Activated CD4-positive, alpha-beta T cell treated with anti-CD3 and anti-CD28 coated beads, Interleukin-2, amount 50 U/mL, for 24 hours (primary cell): ENCODE measurements at regions not wholly inside any gene's neighbourhood (a gene's known extent, or its start where the extent isn't known, plus 50 kb on each side); places are given as distances from the start of the nearest gene placed in this dataset.
"Not testable (repeated sequence)": the region's sequence is repeated elsewhere in the genome, so short reads cannot be mapped to it uniquely, and the experiment has no call there.

Experiments
- DNase-seq, 2 donors: peaks; one replicate each; pipeline ENCODE4 v3.0.0-alpha.2; 2020; ENCODE audit warnings: low read depth in 1 of 2, low spot score in 1 of 2

DNA sequence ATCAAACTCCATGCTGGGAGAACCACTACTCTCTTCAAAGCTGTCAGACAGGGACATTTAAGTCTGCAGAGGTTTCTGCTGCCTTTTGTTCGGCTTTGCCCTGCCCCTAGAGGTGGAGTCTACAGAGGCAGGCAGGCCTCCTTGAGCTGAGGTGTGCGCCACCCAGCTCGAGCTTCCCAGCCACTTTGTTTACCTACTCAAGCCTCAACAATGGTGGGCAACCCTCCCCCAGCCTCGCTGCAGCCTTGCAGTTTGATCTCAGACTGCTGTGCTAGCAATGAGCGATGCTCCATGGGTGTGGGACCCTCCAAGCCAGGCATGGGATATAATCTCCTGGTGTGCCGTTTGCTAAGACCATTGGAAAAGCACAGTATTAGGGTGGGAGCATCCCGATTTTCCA is 185.3 kb downstream of the COX18 start:
- DNase-seq = not testable (repeated sequence)

DNA sequence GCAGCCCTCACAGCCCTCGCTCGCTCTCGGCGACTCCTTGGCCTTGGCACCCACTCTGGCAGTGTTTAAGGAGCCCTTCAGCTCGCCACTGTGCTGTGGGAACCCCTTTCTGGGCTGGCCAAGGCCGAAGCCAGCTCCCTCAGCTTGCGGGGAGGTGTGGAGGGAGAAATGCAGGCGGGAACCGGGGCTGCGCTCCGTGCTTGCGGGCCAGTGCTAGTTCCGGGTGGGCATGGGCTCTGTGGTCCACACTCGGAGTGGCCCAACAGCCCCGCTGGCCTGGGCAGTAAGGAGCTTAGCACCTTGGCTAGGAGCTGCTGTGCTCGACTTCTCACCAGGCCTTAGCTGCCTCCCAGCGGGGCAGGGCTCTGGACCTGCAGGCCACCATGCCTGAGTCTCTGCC is 192.6 kb downstream of the COX18 start:
- DNase-seq = no peak

DNA sequence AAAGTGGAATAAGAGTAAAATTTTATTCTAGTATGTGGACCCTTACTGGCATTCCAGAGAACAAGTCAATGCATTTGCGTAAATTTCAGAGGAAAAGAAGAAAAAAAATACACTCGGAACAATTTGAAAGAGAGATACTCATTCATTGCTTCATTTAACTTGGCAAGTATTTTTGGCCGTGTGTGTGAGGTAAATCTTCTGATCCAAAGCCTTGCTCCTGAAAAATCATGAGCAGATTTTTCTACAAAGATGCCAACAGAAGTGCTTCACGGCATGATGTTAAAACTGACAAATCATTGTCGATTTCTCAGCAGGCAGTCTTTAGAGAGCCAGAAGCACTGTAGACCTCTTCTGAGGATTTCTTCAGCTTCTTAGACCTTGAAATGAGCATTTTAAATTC is 194.0 kb downstream of the COX18 start:
- DNase-seq = no peak

DNA sequence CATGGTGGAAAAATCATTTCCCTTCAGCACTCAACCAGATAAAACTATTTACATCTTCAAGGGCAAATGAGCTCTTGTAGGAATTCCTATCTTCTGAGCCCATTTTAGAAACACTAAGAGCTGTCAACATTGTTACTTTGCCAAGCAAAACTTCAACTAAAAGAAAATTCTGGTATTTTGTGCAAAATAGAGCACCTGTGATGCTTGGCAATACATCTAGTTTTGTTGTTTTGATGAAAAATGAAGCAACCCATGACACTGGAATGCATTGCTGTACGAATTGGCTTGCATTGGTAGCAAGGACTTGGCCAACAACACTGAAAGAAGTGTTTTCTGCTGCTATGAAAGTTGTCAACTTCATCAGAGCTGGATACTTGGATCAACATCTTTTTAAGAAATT is 194.4 kb downstream of the COX18 start:
- no peak for DNase-seq

DNA sequence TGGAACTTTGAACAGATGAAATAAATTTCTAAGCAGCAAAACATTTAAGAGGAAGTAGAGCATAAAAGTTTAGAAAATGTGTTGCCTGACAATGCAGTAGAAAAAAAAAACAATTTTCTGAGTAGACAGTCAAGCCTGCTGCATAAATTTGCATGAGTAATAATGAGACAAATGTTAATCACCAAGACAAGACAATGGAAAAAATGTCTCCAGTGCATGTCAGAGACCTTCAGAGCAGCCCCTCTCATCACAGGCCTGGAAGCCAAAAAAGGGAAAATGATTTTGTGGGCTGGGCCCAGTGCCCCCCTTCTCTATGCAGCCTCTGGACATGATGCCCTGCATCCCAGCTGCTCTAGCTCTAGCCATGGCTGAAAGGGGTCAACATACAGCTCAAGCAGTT is 204.6 kb downstream of the COX18 start:
- no peak for DNase-seq

DNA sequence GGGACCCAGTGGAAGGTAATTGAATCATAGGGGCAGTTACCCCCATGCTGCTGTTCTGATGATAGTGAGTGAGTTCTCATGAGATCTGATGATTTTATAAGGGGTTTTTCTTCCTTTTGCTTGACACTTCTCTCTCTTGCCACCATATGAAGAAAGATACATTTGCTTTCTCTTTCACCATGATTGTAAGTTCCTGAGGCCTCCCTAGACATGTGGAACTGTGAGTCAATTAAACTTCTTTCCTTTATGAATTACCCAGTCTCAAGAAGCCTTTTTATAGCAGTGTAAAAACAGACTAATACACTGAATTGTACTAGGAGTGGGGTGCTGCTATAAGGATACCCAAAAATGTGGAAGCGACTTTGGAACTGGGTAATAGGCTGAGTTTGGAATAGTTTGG is 205.2 kb downstream of the COX18 start:
- DNase-seq = not testable (repeated sequence)

DNA sequence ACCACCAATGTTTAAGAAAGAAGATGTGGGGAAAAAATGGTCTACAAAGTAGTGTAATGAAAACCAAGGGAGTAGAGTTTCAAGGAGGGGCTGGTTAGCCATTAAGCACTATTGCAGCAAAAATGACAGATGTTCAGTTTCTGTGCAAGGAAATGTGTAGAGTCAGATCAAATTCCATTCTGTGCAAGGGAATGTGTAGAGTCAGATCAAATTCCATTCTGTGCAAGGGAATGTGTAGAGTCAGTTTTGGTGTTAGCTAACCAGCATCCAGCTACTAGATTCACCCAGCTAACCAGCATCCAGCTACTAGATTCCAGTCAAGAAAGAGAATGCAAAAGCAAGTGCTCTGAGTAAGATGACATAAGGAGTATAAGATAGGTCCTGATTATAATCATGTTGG is 208.8 kb downstream of the COX18 start:
- DNase-seq = no peak

DNA sequence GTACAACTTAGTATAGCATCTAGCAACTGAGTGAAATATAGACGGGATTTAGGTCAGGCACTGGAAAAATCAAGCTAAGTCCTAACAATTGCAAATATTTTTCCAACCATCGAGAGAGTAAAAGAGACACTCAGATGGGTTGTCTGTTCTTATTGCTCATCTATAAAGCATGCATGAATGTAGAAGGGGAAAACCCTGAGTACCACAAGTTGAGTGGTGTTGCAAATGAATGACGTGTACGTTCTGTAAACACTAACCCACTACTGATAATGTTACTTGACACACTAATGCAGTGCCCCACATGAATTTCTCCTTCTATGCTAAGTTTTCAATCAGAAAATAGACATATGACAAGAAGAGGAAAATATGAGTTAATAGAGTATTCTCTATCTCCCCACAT is 211.2 kb downstream of the COX18 start:
- DNase-seq = no peak

DNA sequence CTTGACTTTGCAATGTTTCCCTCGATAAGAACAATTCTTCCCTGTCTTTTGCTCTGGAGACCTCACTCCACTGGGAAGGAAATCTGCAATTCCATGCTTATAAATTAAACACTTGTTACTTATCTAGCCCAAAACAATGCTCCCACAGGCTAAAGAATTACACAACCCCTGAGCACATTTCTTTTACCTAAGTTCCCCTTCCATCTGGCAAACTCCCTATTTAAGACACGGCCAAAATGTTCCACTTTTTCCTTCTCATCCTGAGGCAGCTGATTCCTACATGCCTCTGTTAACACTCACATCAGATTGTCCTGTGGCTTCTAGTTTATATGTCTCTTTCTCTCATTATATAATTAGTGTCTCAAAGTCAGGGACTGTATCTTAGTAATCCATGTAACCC is 211.7 kb downstream of the COX18 start:
- DNase-seq = no peak

DNA sequence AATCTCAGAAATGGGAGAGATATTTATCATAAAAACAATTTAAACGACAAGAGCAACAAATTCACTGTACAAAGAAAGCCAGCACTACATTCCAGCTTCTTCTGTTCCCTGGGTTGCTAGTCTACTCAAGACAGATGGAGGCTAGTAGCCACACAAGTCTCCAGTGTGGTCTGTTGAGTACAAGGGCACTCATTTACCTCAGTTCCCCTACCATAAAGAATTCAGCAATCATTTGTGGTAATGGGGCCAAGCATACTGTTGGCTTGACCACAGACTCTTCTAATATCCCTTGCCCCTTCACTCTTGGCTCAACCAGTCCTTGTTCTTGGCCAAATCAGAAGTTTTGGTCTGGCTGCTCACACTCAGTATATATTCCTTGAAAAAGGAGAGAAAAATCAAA is 212.3 kb downstream of the COX18 start:
- no peak for DNase-seq

DNA sequence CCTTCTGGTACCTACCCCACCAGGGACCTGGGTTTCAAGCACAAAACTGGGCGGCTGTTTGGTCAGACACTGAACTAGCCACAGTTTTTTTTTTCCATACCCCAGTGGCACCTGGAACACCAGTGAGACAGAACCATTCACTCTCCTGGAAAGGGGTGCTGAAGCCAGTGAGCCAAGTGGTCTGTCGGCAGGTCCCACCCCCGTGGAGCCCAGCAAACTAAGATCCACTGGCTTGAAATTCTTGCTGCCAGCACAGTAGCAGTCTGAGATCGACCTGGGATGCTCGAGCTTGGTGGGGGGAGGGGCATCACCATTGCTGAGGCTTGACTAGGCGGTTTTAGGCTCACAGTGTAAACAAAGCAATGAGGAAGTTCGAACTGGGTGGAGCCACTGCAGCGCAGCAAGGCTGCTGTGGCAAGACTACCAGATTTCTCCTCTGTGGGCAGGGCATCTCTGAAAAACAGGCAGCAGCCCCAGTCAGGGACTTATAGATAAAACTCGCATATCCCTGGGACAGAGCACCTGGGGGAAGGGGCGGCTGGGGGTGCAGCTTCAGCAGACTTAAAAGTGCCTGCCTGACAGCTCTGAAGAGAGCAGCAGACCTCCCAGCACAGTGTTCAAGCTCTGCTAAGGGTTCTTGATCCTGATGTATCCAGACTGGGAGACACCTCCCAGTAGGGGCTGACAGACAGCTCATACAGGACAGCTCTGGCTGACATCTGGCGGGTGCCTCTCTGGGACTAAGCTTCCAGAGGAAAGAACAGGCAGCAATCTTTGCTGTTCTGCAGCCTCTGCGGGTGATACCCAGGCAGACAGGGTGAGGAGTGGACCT is 223.0 kb downstream of the COX18 start:
- no peak for DNase-seq

DNA sequence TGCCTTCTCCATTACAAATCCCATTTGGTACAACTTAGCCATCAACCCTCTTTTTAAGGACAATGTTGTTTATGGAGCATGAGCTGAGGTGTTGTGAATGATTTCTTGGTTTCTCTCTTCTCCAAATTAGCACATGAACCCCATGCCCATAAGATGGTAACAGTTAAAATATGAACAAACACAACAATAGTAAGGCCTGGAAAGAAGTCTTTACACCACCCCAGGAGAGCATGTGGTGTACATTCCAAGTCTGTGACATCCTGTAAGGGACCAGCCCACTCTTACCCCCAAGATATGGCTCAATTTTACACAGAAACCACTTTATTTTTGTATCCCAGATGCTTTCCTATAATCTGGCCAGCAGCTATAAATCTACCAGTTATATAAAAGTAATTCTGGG is 226.1 kb downstream of the COX18 start:
- no peak for DNase-seq

DNA sequence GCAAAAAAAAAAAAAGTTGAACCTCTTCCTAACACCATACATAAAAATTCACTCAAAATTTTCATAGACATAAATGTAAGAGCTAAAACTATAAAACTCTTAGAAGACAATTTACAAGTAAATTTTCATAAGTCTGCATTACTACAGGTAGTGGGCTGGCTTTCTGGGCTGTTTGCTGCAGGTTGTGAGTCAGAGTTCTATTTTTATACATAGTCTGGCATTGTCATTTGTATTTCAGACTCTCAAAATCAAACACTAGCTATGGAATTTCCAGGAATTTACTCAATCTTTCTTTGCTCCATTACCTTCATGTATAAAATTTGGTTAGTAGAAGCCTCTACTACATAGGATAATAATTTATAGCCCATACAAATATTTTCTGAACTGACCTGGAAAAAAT is 227.2 kb downstream of the COX18 start:
- DNase-seq = no peak

DNA sequence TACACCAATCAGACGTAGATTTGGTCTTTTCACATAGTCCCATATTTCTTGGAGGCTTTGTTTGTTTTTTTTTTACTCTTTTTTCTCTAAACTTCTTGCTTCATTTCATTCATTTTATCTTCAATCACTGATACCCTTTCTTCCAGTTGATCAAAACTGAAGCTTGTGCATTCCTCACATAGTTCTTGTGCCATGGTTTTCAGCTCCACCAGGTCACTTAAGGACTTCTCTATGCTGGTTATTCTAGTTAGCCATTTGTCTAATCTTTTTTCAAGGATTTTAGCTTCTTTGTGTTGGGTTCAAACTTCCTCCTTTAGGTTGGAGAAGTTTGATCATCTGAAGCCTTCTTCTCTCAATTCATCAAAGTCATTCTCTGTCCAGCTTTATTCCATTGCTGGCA is 229.3 kb downstream of the COX18 start:
- DNase-seq = not testable (repeated sequence)

DNA sequence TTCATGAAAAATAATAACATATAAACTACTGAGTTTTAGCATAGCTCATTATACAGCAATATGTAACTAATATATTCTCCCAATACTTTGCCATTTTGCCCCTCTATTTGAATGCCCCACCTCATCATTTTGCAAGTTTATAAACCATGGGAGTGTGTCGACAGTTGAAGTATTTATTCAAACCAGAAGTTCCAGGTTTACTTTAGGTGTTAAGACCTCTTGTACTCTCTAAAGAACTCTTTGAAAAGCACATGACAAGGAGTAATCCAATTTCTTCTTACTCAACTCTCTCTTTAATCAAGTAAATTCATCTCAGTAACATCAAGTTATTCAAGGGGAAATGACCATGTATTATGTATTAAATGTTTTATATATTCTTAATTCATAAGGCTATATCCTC is 240.7 kb downstream of the COX18 start:
- no peak for DNase-seq

DNA sequence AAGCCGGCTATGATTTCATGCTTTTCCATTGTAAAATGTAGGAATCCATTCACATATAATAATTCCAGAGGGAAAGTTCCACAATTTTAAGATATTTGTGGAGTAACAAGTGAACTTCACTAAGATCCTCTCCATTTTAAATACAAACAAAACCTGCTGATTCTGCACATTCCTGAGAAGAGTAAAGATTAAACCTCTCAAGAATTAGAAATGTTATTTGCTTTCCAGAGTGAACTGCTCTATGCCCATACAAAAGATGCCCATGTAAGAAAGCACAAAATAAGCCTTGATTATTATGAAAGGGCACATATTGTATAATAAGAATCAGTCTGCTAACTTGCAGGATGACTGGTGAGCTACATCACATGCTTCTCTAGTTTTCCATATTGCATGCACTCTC is 241.5 kb downstream of the COX18 start:
- DNase-seq = no peak

DNA sequence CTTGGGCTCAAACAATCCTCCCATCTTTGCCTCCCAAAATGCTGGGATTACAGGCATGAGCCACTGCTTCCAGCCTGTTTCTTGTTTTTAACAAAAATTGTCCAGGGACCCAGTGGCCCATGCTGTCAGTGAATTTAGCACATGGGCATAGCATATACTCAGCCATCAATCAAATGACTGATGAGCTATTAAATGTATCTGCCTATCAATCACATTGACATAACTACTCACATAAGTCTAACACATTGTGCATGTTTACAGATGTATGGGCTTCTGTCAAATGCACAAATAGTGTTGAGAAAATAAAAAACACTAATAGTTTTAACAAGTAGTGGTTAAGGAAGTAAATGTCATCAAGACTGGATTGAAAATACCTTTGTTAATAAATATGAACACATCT is 249.4 kb downstream of the COX18 start:
- no peak for DNase-seq

DNA sequence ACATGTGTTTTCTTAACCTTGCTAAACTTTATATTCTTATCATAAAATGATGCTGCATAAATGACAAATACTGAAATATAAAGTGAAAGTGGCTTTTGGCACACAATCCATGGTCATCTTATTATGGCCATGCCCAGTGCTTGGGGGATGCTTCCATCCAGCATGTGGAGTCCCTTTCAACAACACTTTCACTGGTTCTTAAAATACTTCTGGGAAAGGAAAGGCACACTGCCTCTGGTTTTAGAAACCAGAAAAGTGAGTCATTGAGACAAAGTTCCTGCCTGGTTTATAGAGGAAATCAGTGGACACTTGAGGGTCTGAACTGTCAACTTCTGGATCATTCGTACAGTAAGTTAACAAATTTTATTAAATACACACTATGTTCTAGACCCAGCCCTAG is 248.0 kb upstream of the ADAMTS3 start:
- no peak for DNase-seq

DNA sequence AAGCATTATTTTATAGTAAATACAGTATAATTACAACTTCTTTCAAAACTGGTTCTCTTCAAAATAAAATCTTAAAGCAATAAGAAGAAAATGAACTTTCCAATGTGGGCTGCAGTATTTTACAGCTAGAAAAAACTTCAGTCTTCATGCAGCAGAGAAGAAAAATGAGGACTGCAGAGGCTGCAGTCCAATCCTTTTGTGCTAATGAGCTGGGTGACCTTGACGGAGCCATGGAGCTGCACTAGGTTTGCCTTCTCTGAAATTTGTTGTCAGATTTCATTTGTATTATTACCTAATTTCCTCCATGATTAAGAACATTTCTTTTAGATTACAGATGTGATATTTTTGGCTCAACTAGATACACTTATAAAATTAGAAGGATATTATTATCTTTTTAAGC is 245.2 kb upstream of the ADAMTS3 start:
- DNase-seq = no peak

DNA sequence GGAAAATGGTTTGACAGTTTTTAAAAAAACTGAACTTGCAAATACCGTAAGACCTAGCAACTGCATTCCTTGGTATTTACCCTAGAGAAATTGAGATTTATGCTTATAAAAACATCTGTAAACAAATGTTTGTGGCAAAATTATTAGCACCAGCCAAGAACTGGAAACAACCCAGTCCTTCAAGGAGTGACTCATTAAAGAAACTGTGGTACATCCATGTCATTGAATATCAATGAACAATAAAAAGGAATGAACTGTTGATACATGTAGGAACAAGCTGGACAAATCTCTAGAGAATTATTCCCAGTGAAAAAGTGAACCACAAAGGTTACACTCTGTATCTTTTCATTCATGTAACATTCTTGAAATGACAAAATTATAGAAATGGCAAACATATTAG is 240.2 kb upstream of the ADAMTS3 start:
- no peak for DNase-seq

DNA sequence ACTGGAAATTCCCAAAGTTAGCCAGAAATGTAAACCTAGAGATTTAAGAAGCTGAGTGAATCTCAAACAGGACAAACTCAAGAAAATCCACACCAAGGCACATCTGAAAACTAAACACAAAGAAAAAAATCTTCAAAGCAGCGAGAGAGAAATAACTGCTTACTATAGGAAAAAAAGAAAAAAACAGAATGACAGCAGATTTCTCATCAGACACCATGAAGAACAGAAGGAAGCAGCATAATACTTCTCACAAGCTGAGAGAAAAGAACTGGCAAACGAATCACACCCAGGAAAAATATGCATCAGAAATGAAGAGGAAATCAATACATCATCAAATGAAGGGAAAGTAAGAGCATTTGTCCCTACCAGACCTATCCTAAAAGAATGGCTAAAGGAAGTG is 236.3 kb upstream of the ADAMTS3 start:
- DNase-seq = no peak

DNA sequence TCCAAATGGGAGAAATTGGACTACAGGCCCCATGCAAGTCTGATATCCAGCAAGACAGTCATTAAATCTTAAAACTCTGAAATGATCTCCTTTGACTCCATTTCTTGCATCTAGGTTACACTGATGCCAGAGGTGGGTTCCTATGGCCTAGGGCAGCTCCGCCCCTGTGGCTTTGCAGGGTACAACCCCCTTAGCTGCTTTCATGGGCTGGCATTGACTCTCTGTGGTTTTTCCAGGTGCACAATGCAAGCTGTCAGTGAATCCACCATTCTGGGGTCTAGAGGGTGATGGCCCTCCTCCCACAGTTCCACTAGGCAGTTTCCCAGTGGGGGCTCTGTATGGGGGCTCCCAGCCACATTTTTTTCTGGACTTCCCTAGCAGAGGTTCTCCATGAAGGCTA is 228.5 kb upstream of the ADAMTS3 start:
- DNase-seq = no peak

DNA sequence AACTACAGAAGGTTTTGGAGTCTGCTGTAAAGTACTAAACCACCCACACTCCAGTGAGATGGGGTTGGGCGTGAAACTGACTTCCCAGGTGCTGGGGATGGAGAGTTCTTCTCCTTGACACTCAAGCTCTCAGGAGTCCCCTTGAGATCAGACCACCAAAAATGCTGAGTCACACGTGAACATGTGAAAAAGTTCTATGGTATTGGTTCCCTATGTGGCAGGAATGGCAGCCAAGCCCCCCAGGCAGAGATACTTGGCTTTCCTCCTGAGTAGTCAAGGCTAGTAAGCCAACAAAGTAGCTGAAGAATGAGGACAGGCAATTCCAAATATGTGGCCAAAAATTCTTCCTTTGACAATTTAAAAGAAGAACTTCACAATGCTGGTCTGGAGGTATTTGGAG is 222.0 kb upstream of the ADAMTS3 start:
- DNase-seq = no peak
